ENCODE measurements at regions not wholly inside any gene's neighbourhood (a gene's known extent, or its start where the extent isn't known, plus 50 kb on each side); places are given as distances from the start of the nearest gene placed in this dataset.

DNA sequence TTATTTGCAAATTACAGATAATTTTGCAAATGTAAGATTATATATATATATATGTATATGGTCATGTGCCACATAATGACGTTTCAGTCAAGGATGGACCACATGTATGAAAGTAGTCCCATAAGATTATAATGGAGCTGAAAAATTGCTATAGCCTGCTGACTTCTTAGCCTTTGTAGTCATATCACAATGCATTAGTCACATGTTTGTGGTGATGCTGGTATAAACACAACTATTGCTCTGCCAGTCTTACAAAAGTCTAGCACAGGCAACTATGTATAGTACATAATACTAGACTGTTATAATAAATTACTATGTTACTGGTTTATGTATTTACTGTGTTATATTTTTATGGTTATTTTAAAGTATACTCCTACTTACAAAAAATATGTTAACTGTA, 444.3 kb downstream of the KCNJ2 start:
- H3K9me2 ChIP-seq (replicated peaks; ENCODE audit: insufficient read depth, low read length), result no peaks in the 10 kb centered on the region
- H3K27me3 ChIP-seq (ENCODE audit: low read length), result no peaks in the 10 kb centered on the region
- H3K4me2 ChIP-seq (ENCODE audit: low read depth, low read length, poor library complexity, severe bottlenecking), result no peak overlapping the region
- no peaks in the 10 kb centered on the region for H3K79me2 ChIP-seq (ENCODE audit: insufficient read depth, low read length)
- no peak overlapping the region for H3K27ac ChIP-seq (ENCODE audit: low read depth, low read length)
- H3K9ac ChIP-seq (ENCODE audit: low read length), result no peak overlapping the region
- no peaks in the 10 kb centered on the region for H4K20me1 ChIP-seq (ENCODE audit: low read depth, low read length)
- H2AFZ ChIP-seq (ENCODE audit: low read depth, low read length, severe bottlenecking), result no peak overlapping the region
- TF ChIP-seq, protein P1, sequence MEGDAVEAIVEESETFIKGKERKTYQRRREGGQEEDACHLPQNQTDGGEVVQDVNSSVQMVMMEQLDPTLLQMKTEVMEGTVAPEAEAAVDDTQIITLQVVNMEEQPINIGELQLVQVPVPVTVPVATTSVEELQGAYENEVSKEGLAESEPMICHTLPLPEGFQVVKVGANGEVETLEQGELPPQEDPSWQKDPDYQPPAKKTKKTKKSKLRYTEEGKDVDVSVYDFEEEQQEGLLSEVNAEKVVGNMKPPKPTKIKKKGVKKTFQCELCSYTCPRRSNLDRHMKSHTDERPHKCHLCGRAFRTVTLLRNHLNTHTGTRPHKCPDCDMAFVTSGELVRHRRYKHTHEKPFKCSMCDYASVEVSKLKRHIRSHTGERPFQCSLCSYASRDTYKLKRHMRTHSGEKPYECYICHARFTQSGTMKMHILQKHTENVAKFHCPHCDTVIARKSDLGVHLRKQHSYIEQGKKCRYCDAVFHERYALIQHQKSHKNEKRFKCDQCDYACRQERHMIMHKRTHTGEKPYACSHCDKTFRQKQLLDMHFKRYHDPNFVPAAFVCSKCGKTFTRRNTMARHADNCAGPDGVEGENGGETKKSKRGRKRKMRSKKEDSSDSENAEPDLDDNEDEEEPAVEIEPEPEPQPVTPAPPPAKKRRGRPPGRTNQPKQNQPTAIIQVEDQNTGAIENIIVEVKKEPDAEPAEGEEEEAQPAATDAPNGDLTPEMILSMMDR (IDR thresholded peaks at IDR 0.05; ENCODE audit: insufficient read depth, low read length, poor library complexity, severe bottlenecking), result no peak
- no peak for TF ChIP-seq EZH2phosphoT487 (conservative IDR thresholded peaks at IDR 0.05; ENCODE audit: low read length)
- no peak overlapping the region for H3K4me3 ChIP-seq (ENCODE audit: insufficient read depth, low read length, poor library complexity, severe bottlenecking)
- no peaks in the 10 kb centered on the region for H3K36me3 ChIP-seq (ENCODE audit: low read length)
- H3K9me3 ChIP-seq (ENCODE audit: insufficient read depth, low read length), result no peaks in the 10 kb centered on the region
- H3F3A ChIP-seq (ENCODE audit: insufficient read depth), result no peaks in the 10 kb centered on the region

DNA sequence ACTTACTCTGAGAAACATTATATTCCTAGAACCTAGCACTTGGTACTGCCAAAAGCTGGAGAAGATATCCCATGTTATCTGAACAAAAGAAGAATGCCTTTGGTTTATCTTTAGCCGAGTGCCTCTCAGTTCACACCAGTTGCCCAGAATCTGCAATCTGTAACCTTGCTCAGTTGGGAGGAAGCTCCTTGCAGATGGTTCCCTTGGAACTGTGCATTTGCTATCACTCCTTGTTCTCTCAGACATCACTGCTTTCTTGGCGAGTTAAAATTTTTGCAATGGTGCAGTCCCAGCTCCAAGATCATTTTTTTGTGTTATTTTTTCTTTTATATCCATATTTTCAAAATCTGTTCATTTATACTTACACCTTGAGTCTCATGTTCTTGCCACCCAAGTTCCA, 446.5 kb downstream of the KCNJ2 start:
- H3K9me3 ChIP-seq (ENCODE audit: insufficient read depth, low read length), result no peaks in the 10 kb centered on the region
- H3K9me2 ChIP-seq (replicated peaks; ENCODE audit: insufficient read depth, low read length), result no peaks in the 10 kb centered on the region
- H3K4me2 ChIP-seq (ENCODE audit: low read depth, low read length, poor library complexity, severe bottlenecking), result no peak overlapping the region
- H3K4me3 ChIP-seq (ENCODE audit: insufficient read depth, low read length, poor library complexity, severe bottlenecking), result no peak overlapping the region
- H3K9ac ChIP-seq (ENCODE audit: low read length), result no peak overlapping the region
- H3K79me2 ChIP-seq (ENCODE audit: insufficient read depth, low read length), result no peaks in the 10 kb centered on the region
- H2AFZ ChIP-seq (ENCODE audit: low read depth, low read length, severe bottlenecking), result no peak overlapping the region
- H3K27me3 ChIP-seq (ENCODE audit: low read length), result no peaks in the 10 kb centered on the region
- H4K20me1 ChIP-seq (ENCODE audit: low read depth, low read length), result no peaks in the 10 kb centered on the region
- H3K36me3 ChIP-seq (ENCODE audit: low read length), result no peaks in the 10 kb centered on the region
- H3F3A ChIP-seq (ENCODE audit: insufficient read depth), result no peaks in the 10 kb centered on the region
- TF ChIP-seq EZH2phosphoT487 (conservative IDR thresholded peaks at IDR 0.05; ENCODE audit: low read length), result no peak
- TF ChIP-seq, protein P1 (IDR thresholded peaks at IDR 0.05; ENCODE audit: insufficient read depth, low read length, poor library complexity, severe bottlenecking), result no peak
- H3K27ac ChIP-seq (ENCODE audit: low read depth, low read length), result no peak overlapping the region

DNA sequence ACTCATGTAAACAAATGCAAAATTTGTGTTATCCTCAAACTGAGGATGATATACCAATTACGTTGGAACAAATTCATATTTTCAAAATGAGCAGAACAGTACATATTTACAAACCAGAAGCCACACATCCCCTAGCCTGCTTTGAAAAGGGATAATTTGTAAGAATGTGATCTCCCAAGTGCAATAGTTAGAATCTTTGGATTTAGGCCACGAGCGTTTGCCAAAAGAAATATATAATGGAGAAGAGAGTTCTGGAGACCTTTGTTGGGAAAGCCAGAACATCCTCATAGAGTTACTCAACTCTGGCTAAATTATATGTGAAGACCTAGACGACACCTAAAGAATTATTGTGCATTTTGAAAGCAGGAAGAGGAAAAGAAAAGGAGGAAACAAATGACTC, 449.3 kb downstream of the KCNJ2 start:
- Histone ChIP-seq H3K79me2 (ENCODE audit: insufficient read depth, low read length) (no peaks in the 10 kb centered on the region), H4K20me1 (ENCODE audit: low read depth, low read length) (no peaks in the 10 kb centered on the region), H3K9ac (ENCODE audit: low read length) (no peak overlapping the region), H3K9me3 (ENCODE audit: insufficient read depth, low read length) (no peaks in the 10 kb centered on the region), H2AFZ (ENCODE audit: low read depth, low read length, severe bottlenecking) (no peak overlapping the region), H3K27ac (ENCODE audit: low read depth, low read length) (no peak overlapping the region), H3K4me3 (ENCODE audit: insufficient read depth, low read length, poor library complexity, severe bottlenecking) (no peak overlapping the region), H3K27me3 (ENCODE audit: low read length) (no peaks in the 10 kb centered on the region), H3K9me2 (replicated peaks; ENCODE audit: insufficient read depth, low read length) (no peaks in the 10 kb centered on the region), H3K36me3 (ENCODE audit: low read length) (no peaks in the 10 kb centered on the region), H3F3A (ENCODE audit: insufficient read depth) (no peaks in the 10 kb centered on the region), H3K4me2 (ENCODE audit: low read depth, low read length, poor library complexity, severe bottlenecking) (no peak overlapping the region)
- TF ChIP-seq, protein P1 (IDR thresholded peaks at IDR 0.05; ENCODE audit: insufficient read depth, low read length, poor library complexity, severe bottlenecking), result no peak
- no peak for TF ChIP-seq EZH2phosphoT487 (conservative IDR thresholded peaks at IDR 0.05; ENCODE audit: low read length)
